Bronchial epithelial cell (primary cell): ENCODE measurements at regions not wholly inside any gene's neighbourhood (a gene's known extent, or its start where the extent isn't known, plus 50 kb on each side); places are given as distances from the start of the nearest gene placed in this dataset.
A peak's percentile ranks its signal among the peaks of the same experiment; 100 is the strongest.

ENCODE experiments used
- DNase-seq: peaks from one replicate; pipeline ENCODE4 v3.0.0-alpha.2; 2010; ENCODE audit warnings: low read depth
- FAIRE-seq: peaks from 2 replicates; lab custom pipeline; 2011; peaks lifted over from hg19 to GRCh38; lab: Jason Lieb, UNC
- H3K27me3 ChIP-seq: 2 replicates; pipeline ENCODE4 v1.5.1; 2011; ENCODE audit warnings: low read length; ENCODE audit not compliant: control insufficient read depth, insufficient read depth
- H3K36me3 ChIP-seq: 2 replicates; pipeline ENCODE4 v1.5.1; 2011; ENCODE audit warnings: low read length; ENCODE audit not compliant: control insufficient read depth, insufficient read depth
- H3K4me3 ChIP-seq: 2 replicates; pipeline ENCODE4 v1.5.1; 2011; ENCODE audit warnings: mild to moderate bottlenecking, low read depth, low read length, control low read depth
- TF ChIP-seq, protein P1 (sequence below): IDR thresholded peaks from 2 replicates; pipeline ENCODE4 v1.5.1; 2011; ENCODE audit warnings: mild to moderate bottlenecking, moderate library complexity, low read length, control low read depth, inconsistent platforms; ENCODE audit not compliant: insufficient read depth, severe bottlenecking

DNA sequence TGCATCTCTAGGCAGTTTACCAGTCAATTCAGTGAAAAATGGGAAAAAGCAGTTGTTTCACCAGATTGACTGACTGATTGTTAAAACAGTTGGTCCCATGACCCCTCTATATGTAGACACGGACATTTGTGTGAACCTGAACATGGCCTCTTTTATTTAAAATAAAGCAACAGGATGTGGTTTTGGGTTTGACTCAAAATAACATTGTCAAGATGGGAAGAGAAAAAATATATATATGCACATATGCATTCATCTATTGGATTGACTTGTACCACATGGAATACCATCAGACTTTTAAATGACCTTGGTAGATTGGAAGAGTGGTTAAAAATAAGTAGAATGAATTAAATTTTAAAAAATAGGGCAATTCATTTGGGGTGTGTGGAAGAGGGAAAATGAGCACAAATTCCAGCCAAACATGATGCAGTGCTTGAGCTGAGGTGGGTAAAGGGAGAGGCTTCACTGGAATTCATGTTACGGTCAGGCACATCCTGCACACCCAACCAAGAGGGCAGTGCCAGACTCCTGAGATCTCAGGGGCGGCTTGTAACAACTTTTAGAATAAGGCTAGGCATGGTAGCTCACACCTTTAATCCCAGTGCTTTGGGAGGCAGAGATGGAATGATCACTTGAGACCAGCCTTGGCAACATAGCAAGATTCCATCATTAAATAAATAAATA is 560.7 kb upstream of the TENM3 start:
- DNase-seq (no peak), FAIRE-seq (no peak)
- Histone ChIP-seq H3K27me3 (no peaks in the 10 kb centered on the region), H3K4me3 (no peak overlapping the region), H3K36me3 (no peaks in the 10 kb centered on the region)
- TF ChIP-seq, protein P1, sequence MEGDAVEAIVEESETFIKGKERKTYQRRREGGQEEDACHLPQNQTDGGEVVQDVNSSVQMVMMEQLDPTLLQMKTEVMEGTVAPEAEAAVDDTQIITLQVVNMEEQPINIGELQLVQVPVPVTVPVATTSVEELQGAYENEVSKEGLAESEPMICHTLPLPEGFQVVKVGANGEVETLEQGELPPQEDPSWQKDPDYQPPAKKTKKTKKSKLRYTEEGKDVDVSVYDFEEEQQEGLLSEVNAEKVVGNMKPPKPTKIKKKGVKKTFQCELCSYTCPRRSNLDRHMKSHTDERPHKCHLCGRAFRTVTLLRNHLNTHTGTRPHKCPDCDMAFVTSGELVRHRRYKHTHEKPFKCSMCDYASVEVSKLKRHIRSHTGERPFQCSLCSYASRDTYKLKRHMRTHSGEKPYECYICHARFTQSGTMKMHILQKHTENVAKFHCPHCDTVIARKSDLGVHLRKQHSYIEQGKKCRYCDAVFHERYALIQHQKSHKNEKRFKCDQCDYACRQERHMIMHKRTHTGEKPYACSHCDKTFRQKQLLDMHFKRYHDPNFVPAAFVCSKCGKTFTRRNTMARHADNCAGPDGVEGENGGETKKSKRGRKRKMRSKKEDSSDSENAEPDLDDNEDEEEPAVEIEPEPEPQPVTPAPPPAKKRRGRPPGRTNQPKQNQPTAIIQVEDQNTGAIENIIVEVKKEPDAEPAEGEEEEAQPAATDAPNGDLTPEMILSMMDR, result no peak

DNA sequence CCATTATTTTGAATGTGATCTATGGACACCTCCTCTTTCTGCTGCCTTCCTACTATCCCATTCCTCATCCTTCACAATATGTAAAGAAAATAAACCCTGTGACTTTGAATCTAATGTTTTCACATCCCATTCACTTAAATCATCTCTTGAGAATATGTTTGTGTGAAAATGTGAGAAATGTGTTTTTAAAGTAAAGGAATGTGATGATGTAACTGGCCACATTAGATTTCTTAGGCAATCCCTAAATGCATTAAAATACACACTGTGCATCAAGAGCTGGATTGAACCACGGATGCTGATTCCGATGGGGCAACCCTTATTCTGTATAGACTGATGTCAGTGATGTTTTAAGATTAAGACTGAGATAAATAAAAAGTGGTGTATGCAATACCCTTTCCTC is 558.9 kb upstream of the TENM3 start:
- TF ChIP-seq, protein P1, result no peak
- H3K36me3 ChIP-seq, result no peaks in the 10 kb centered on the region
- no peak for FAIRE-seq
- no peak overlapping the region for H3K4me3 ChIP-seq
- no peak for DNase-seq
- no peaks in the 10 kb centered on the region for H3K27me3 ChIP-seq

DNA sequence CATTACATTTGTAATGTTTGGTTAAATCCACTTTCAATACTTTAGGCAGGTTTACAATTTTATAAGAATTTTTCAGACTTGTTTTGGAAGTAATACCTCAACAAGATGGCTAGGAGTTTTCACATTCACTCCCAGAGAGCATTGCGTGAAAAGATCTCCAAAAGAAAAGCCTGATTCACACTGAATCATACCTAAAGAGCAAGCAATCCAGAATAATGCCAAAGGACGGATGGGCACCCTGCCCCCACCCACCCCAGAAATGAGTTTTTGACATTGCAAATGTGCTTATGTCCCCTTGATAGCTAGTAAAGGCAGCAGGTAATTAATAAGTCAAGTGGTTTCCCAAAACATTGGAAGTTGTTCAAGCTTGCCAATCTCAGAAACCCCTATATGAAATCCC is 557.7 kb upstream of the TENM3 start:
- H3K36me3 ChIP-seq, result no peaks in the 10 kb centered on the region
- FAIRE-seq (no peak), DNase-seq (no peak)
- no peaks in the 10 kb centered on the region for H3K27me3 ChIP-seq
- H3K4me3 ChIP-seq, result no peak overlapping the region
- TF ChIP-seq, protein P1, result no peak

DNA sequence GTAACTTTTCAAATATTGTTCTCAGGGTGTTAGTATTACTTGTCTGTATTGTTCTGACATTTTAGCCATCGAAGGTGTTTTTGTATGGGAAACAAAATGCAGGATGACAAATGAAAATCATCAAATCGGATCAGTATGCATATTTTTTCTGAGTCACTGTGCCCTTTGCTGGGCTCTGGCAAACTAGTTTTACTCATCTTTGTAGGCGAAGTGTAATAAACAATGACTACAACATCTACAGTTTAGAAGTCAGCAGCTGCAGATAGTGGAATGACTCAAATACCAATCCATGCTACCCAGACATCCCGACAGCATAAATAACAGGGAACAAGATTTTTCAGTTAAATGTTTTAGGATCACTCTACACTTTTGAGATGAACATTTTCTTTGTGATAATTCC is 557.3 kb upstream of the TENM3 start:
- FAIRE-seq (no peak), DNase-seq (peak; percentile 6)
- no peak overlapping the region for H3K4me3 ChIP-seq
- TF ChIP-seq, protein P1, result no peak
- H3K27me3 ChIP-seq, result no peaks in the 10 kb centered on the region
- H3K36me3 ChIP-seq, result no peaks in the 10 kb centered on the region

DNA sequence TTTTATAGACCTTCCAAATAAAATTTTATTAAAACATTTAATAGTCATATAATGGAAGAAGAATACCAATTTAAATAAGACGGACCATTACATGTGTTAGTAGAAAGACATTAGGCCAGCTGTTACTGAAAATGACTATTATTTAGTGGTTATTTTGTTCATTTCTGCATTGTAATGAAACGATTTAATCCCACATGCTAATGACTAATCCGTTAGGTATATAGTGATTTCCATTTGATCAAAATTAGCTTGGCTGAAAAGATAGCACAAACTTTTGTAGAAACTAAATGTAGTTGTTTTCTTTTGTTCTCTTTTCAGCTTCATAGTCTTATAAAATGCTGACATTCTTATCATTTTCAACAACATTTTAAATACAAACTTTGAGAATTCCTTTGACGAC is 556.1 kb upstream of the TENM3 start:
- Histone ChIP-seq H3K4me3 (no peak overlapping the region), H3K27me3 (no peaks in the 10 kb centered on the region), H3K36me3 (no peaks in the 10 kb centered on the region)
- TF ChIP-seq, protein P1, result no peak
- FAIRE-seq, result no peak
- no peak for DNase-seq

DNA sequence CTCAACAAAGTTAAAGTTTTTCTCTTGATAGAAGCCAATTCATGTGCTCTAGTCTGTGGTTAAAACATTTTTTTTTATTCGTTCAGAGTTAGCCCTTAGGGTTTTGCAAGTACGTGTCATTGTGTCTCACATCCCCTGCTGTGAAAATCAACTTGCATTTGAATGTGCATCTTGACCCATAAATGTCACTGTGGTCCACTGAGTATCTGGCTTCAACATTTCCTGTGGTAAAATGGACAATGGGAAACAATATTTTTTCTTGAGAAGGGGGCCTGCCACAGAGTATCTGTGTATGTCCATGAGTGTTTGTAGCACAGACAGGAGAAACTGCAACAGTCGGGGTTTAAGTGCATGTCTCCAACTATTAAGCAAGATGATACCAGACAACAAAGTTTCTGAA is 554.8 kb upstream of the TENM3 start:
- H3K27me3 ChIP-seq, result no peaks in the 10 kb centered on the region
- TF ChIP-seq, protein P1, result no peak
- H3K4me3 ChIP-seq, result no peak overlapping the region
- DNase-seq (no peak), FAIRE-seq (no peak)
- H3K36me3 ChIP-seq, result no peaks in the 10 kb centered on the region
